ENCODE measurements at regions not wholly inside any gene's neighbourhood (a gene's known extent, or its start where the extent isn't known, plus 50 kb on each side); places are given as distances from the start of the nearest gene placed in this dataset.

GRCh38 chr7:140996-141395, 51.4 kb upstream of the FAM20C start:
- H3K27me3 ChIP-seq (ENCODE audit: insufficient read depth) = no peaks in the 10 kb centered on the region

GRCh38 chr7:142248-142941, 50.0 kb upstream of the FAM20C start:
- peaks cover 3% of the 10 kb centered on the region for H3K9me2 ChIP-seq (ENCODE audit: insufficient read depth)
- peaks cover 8% of the 10 kb centered on the region for H3K27me3 Mint-ChIP-seq (ENCODE audit: insufficient read depth, low read depth, poor library complexity)
- H4K20me1 ChIP-seq (replicated peaks; ENCODE audit: insufficient read depth) = no peaks in the 10 kb centered on the region
- peaks cover 13% of the 10 kb centered on the region; the same call in 2 of the 3 replicates for H3K36me3 Mint-ChIP-seq (ENCODE audit: low read depth)
- no peak overlapping the region; the same call in 2 of the 3 replicates for H3K4me3 Mint-ChIP-seq
- peaks cover 15% of the 10 kb centered on the region for H3K4me1 Mint-ChIP-seq
- H2AFZ ChIP-seq = no peak overlapping the region
- H3K27ac Mint-ChIP-seq = no peak overlapping the region
- H3K4me2 ChIP-seq = no peak overlapping the region
- H3K4me3 ChIP-seq = no peak overlapping the region
- ATAC-seq (no peak), DNase-seq (ENCODE audit: low spot score) (no peak)
- H3F3A ChIP-seq (replicated peaks; ENCODE audit: low read depth) = 0 out of 2 replicates have a peak, but pooled peaks cover 5% of the 10 kb centered on the region
- H3K36me3 ChIP-seq (ENCODE audit: insufficient read depth) = no peaks in the 10 kb centered on the region
- 0 out of 2 replicates have a peak overlapping the region, but pooled peaks have one; percentile 19 for H3K27ac ChIP-seq (ENCODE audit: low read depth)
- H3K9me3 Mint-ChIP-seq = no peaks in the 10 kb centered on the region
- peaks cover 7% of the 10 kb centered on the region; the same call in 1 of the 2 replicates for H3K4me1 ChIP-seq (ENCODE audit: insufficient read depth)
- no peaks in the 10 kb centered on the region for H3K27me3 ChIP-seq (ENCODE audit: insufficient read depth)
- no peaks in the 10 kb centered on the region for H3K79me2 ChIP-seq (replicated peaks; ENCODE audit: insufficient read depth)
- TF ChIP-seq ZNF462 (CRISPR knock-in tag; IDR thresholded peaks at IDR 0.05) (no peak), CTCF (conservative IDR thresholded peaks at IDR 0.05; ENCODE audit: low read depth in 2 of 2) (no peak)

More at GRCh38 chr7:140996-141395, 51.4 kb upstream of the FAM20C start:
- ATAC-seq = no peak
- Histone ChIP-seq H3K4me2 (no peak overlapping the region), H2AFZ (no peak overlapping the region), H3F3A (replicated peaks; ENCODE audit: low read depth) (0 out of 2 replicates have a peak, but pooled peaks cover 5% of the 10 kb centered on the region), H3K4me3 (no peak overlapping the region), H3K79me2 (replicated peaks; ENCODE audit: insufficient read depth) (no peaks in the 10 kb centered on the region), H4K20me1 (replicated peaks; ENCODE audit: insufficient read depth) (no peaks in the 10 kb centered on the region), H3K36me3 (ENCODE audit: insufficient read depth) (no peaks in the 10 kb centered on the region), H3K9me2 (ENCODE audit: insufficient read depth) (peaks cover under 1% of the 10 kb centered on the region; the same call in 1 of the 2 replicates), H3K4me1 (ENCODE audit: insufficient read depth) (peaks cover 7% of the 10 kb centered on the region; the same call in 1 of the 2 replicates), H3K27ac (ENCODE audit: low read depth) (no peak overlapping the region)
- no peak overlapping the region for H3K4me3 Mint-ChIP-seq
- H3K27ac Mint-ChIP-seq = no peak overlapping the region
- peaks cover 8% of the 10 kb centered on the region for H3K27me3 Mint-ChIP-seq (ENCODE audit: insufficient read depth, low read depth, poor library complexity)
- H3K9me3 Mint-ChIP-seq = no peaks in the 10 kb centered on the region
- TF ChIP-seq ZNF331 (CRISPR knock-in tag; IDR thresholded peaks at IDR 0.05; ENCODE audit: low read depth) = no peak
- TF ChIP-seq POLR2AphosphoS5 (IDR thresholded peaks at IDR 0.05; ENCODE audit: low read depth) = no peak
- TF ChIP-seq EZH2 (IDR thresholded peaks at IDR 0.05; ENCODE audit: low read depth, unreplicated experiment) = no peak
- no peak for TF ChIP-seq REST (IDR thresholded peaks at IDR 0.05; ENCODE audit: unreplicated experiment)
- TF ChIP-seq ZNF114 (CRISPR knock-in tag; IDR thresholded peaks at IDR 0.05) = no peak
- H3K4me1 Mint-ChIP-seq = peaks cover 19% of the 10 kb centered on the region
- DNase-seq (ENCODE audit: low spot score) = no peak
- peaks cover 6% of the 10 kb centered on the region; the same call in 2 of the 3 replicates for H3K36me3 Mint-ChIP-seq (ENCODE audit: low read depth)

Data from GM23338 (cell line).